ENCODE measurements at regions not wholly inside any gene's neighbourhood (a gene's known extent, or its start where the extent isn't known, plus 50 kb on each side); places are given as distances from the start of the nearest gene placed in this dataset.

DNA sequence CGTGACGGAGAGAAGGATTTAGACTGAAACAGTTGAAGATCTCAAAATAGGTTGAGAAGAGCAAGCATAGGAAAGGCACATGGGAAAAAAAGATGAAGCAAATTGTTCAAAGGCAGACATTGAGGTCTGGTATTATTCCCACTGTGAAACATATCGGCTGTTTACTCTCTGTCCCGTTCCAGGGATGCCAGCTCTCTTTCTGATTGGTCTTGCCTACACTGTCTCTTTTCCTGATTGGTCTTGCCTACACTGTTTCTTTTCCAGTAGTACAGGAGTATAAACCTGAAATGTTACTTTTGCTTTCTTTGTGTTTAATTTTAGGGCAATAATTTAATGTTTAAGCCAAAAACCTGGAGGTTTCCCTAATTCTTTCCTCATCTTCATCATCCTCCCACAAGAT is 226.5 kb upstream of the MCHR2 start:
- no peak overlapping the region for H3K9ac ChIP-seq (ENCODE audit: low read length)
- H3K9me3 ChIP-seq (ENCODE audit: control extremely low read depth in 1 of 3, control insufficient read depth in 2 of 3, insufficient read depth in 1 of 3, low read length in 2 of 3): no peaks in the 10 kb centered on the region
- no peak overlapping the region for H3K27ac Mint-ChIP-seq
- POLR2A ChIA-PET: no interaction called here
- ATAC-seq (ENCODE audit: low read depth) (no peak), DNase-seq (no peak)
- H3K27ac ChIP-seq (ENCODE audit: low read length in 2 of 2): no peak overlapping the region
- no peak overlapping the region for H3K4me3 ChIP-seq (ENCODE audit: control extremely low read depth in 1 of 5, extremely low read depth in 1 of 5, insufficient read depth in 1 of 5, low read depth in 2 of 5, low read length in 4 of 5)
- no peak overlapping the region for H3K4me2 ChIP-seq (replicated peaks; ENCODE audit: low read depth, low read length, poor library complexity, severe bottlenecking)
- intact Hi-C loops (cut with micrococcal nuclease): no loop called here
- H3K36me3 ChIP-seq (replicated peaks in 1 of 2; ENCODE audit: control extremely low read depth in 1 of 2, control insufficient read depth in 1 of 2, extremely low read depth in 1 of 2, insufficient read depth in 2 of 2, low read length in 1 of 2): no peaks in the 10 kb centered on the region
- no peaks in the 10 kb centered on the region for H3K9me3 Mint-ChIP-seq (ENCODE audit: insufficient read depth)
- WGBS (ENCODE audit: insufficient coverage): 100% methylated on average over 4 of the region's 4 CpGs
- H3K27me3 ChIP-seq (replicated peaks in 1 of 4; ENCODE audit: control extremely low read depth in 1 of 4, control insufficient read depth in 3 of 4, insufficient read depth in 4 of 4, low read length in 3 of 4): no peaks in the 10 kb centered on the region
- H3K4me3 Mint-ChIP-seq: no peak overlapping the region
- H3K27me3 Mint-ChIP-seq: peaks cover 6% of the 10 kb centered on the region
- H3K4me1 Mint-ChIP-seq: no peaks in the 10 kb centered on the region
- H2AFZ ChIP-seq (ENCODE audit: insufficient read depth, low read depth, low read length, poor library complexity, severe bottlenecking): no peak overlapping the region
- CTCF ChIA-PET: no interaction called here
- TF ChIP-seq EZH2 (IDR thresholded peaks at IDR 0.05; ENCODE audit: borderline replicate concordance, insufficient read depth, low read depth, low read length, poor library complexity, severe bottlenecking): no peak
- H4K20me1 ChIP-seq (ENCODE audit: control insufficient read depth, insufficient read depth, low read length, poor library complexity, severe bottlenecking): no peaks in the 10 kb centered on the region
- no peaks in the 10 kb centered on the region for H3K4me1 ChIP-seq (ENCODE audit: control insufficient read depth in 2 of 2, insufficient read depth in 2 of 2, low read length in 2 of 2)
- no peaks in the 10 kb centered on the region for H3K79me2 ChIP-seq (ENCODE audit: control insufficient read depth, insufficient read depth, low read length)

DNA sequence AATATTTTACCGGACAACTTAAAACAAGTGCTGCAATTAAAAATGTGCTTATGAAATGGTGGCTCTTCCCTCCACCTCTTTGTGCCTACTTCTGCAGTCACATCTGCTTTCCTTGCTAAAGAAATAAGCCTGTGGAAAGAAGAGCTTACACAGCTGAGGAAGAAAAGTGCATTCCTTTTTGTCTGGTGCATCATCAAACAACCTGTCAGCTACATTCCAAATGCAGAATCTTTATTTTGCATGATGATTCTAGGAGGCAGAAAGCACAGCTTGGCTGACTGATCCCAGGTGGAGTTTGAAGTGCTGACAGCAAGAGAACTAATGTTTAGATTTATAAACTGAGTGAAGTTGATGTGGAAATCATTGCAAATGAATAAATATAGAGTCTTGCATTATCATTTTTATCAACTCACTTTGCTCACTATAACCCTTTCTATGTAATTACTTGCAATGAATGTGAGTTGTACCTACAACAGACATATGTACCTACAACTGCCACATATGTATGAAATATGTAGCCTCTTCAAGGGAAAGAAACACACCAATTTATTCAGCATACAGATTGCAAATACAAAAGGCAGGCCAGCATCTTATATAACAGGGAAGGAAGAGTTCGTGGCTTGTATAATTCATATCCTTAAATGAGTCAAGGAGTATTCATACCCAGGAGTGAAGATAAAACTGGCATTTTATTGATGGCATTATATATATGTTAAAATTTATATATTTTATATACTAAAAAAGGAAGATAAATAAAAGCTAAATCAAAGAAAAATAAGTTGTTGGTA is 223.4 kb upstream of the MCHR2 start:
- no peak overlapping the region for H3K4me2 ChIP-seq (replicated peaks; ENCODE audit: low read depth, low read length, poor library complexity, severe bottlenecking)
- H3K4me3 ChIP-seq (ENCODE audit: control extremely low read depth in 1 of 5, extremely low read depth in 1 of 5, insufficient read depth in 1 of 5, low read depth in 2 of 5, low read length in 4 of 5): no peak overlapping the region
- no peaks in the 10 kb centered on the region for H3K79me2 ChIP-seq (ENCODE audit: control insufficient read depth, insufficient read depth, low read length)
- intact Hi-C loops (cut with micrococcal nuclease): no loop called here
- POLR2A ChIA-PET: no interaction called here
- CTCF ChIA-PET: no interaction called here
- H3K9ac ChIP-seq (ENCODE audit: low read length): no peak overlapping the region
- H3K9me3 ChIP-seq (ENCODE audit: control extremely low read depth in 1 of 3, control insufficient read depth in 2 of 3, insufficient read depth in 1 of 3, low read length in 2 of 3): no peaks in the 10 kb centered on the region
- no peak overlapping the region for H3K27ac ChIP-seq (ENCODE audit: low read length in 2 of 2)
- no peak for TF ChIP-seq CTCF (IDR thresholded peaks at IDR 0.05)
- TF ChIP-seq EZH2 (IDR thresholded peaks at IDR 0.05; ENCODE audit: borderline replicate concordance, insufficient read depth, low read depth, low read length, poor library complexity, severe bottlenecking): no peak
- H2AFZ ChIP-seq (ENCODE audit: insufficient read depth, low read depth, low read length, poor library complexity, severe bottlenecking): no peak overlapping the region
- no peaks in the 10 kb centered on the region for H4K20me1 ChIP-seq (ENCODE audit: control insufficient read depth, insufficient read depth, low read length, poor library complexity, severe bottlenecking)
- no peak overlapping the region for H3K27ac Mint-ChIP-seq
- H3K4me1 Mint-ChIP-seq: no peaks in the 10 kb centered on the region
- no peaks in the 10 kb centered on the region for H3K27me3 ChIP-seq (replicated peaks in 1 of 4; ENCODE audit: control extremely low read depth in 1 of 4, control insufficient read depth in 3 of 4, insufficient read depth in 4 of 4, low read length in 3 of 4)
- peaks cover 6% of the 10 kb centered on the region for H3K27me3 Mint-ChIP-seq
- WGBS (ENCODE audit: insufficient coverage): no CpG with 5 or more reads among the region's 2 CpGs
- H3K36me3 ChIP-seq (replicated peaks in 1 of 2; ENCODE audit: control extremely low read depth in 1 of 2, control insufficient read depth in 1 of 2, extremely low read depth in 1 of 2, insufficient read depth in 2 of 2, low read length in 1 of 2): no peaks in the 10 kb centered on the region
- H3K4me1 ChIP-seq (ENCODE audit: control insufficient read depth in 2 of 2, insufficient read depth in 2 of 2, low read length in 2 of 2): no peaks in the 10 kb centered on the region
- no peak overlapping the region for H3K4me3 Mint-ChIP-seq
- H3K9me3 Mint-ChIP-seq (ENCODE audit: insufficient read depth): no peaks in the 10 kb centered on the region
- no peak for DNase-seq
- no peak for ATAC-seq (ENCODE audit: low read depth)
